ENCODE measurements at regions not wholly inside any gene's neighbourhood (a gene's known extent, or its start where the extent isn't known, plus 50 kb on each side); places are given as distances from the start of the nearest gene placed in this dataset.

GRCh38 chr1:206420471-206420870, 49.8 kb upstream of the IKBKE start:
- ChIA-PET POLR2A (no interaction called here), CTCF (no interaction called here)
- H3K4me3 Mint-ChIP-seq = no peak overlapping the region
- DNase-seq (ENCODE audit: low spot score) = no peak
- no peaks in the 10 kb centered on the region for H3K9me3 Mint-ChIP-seq
- ATAC-seq = no peak
- peaks cover 30% of the 10 kb centered on the region for H3K36me3 Mint-ChIP-seq
- H3K27me3 Mint-ChIP-seq (ENCODE audit: low read depth) = no peaks in the 10 kb centered on the region
- TF ChIP-seq CBFB (CRISPR knock-in tag; IDR thresholded peaks at IDR 0.05; ENCODE audit: low read depth) (no peak), CDX4 (CRISPR knock-in tag; IDR thresholded peaks at IDR 0.05; ENCODE audit: borderline replicate concordance) (no peak), TEAD4 (CRISPR knock-in tag; IDR thresholded peaks at IDR 0.05) (no peak), TP53 (CRISPR knock-in tag; IDR thresholded peaks at IDR 0.05) (no peak), MXD4 (CRISPR knock-in tag; IDR thresholded peaks at IDR 0.05; ENCODE audit: borderline replicate concordance) (no peak), ZBTB21 (CRISPR knock-in tag; IDR thresholded peaks at IDR 0.05; ENCODE audit: borderline replicate concordance) (no peak), SMAD4 (CRISPR knock-in tag; IDR thresholded peaks at IDR 0.05) (no peak), SMAD3 (CRISPR knock-in tag; IDR thresholded peaks at IDR 0.05; ENCODE audit: borderline replicate concordance) (no peak), ZNF512 (CRISPR knock-in tag; IDR thresholded peaks at IDR 0.05; ENCODE audit: borderline replicate concordance) (no peak), GRHL2 (CRISPR knock-in tag; IDR thresholded peaks at IDR 0.05; ENCODE audit: insufficient replicate concordance, severe bottlenecking) (no peak), PRRX2 (CRISPR knock-in tag; IDR thresholded peaks at IDR 0.05) (no peak), SP1 (CRISPR knock-in tag; conservative IDR thresholded peaks at IDR 0.05) (no peak), NR3C1 (CRISPR knock-in tag; conservative IDR thresholded peaks at IDR 0.05; ENCODE audit: low read depth) (no peak), NFATC4 (CRISPR knock-in tag; IDR thresholded peaks at IDR 0.05) (no peak), STAT6 (CRISPR knock-in tag; conservative IDR thresholded peaks at IDR 0.05; ENCODE audit: low read depth) (no peak), ETV6 (CRISPR knock-in tag; IDR thresholded peaks at IDR 0.05) (no peak)
- no peak overlapping the region for H3K27ac Mint-ChIP-seq
- no peaks in the 10 kb centered on the region; the same call in 1 of the 2 replicates for H3K4me1 Mint-ChIP-seq
